Vagina (tissue), 2 donors: ENCODE measurements at regions not wholly inside any gene's neighbourhood (a gene's known extent, or its start where the extent isn't known, plus 50 kb on each side); places are given as distances from the start of the nearest gene placed in this dataset.

Experiments
- CTCF ChIP-seq, 3 experiments: fragments of 450-650 bp in 2 of 3; fragments of 200-600 bp in 1 of 3; sonication (generic) in 1 of 3; IDR thresholded peaks; one replicate each; pipeline ENCODE4 v1.5.1; 2017 to 2019; ENCODE audit warnings: antibody characterized with exemption in 3 of 3, mild to moderate bottlenecking in 2 of 3, moderate library complexity in 2 of 3
- POLR2A ChIP-seq, 2 donors: fragments of 450-650 bp; IDR thresholded peaks; one replicate each; pipeline ENCODE4 v1.6.1; 2017; ENCODE audit warnings: antibody characterized with exemption in 2 of 2, mild to moderate bottlenecking in 2 of 2, moderate library complexity in 2 of 2

GRCh38 chr2:80706541-80706940, 402.0 kb upstream of the LRRTM1 start:
- TF ChIP-seq POLR2A (IDR thresholded peaks at IDR 0.05) (no peak), CTCF (IDR thresholded peaks at IDR 0.05) (no peak)
